ENCODE measurements at regions not wholly inside any gene's neighbourhood (a gene's known extent, or its start where the extent isn't known, plus 50 kb on each side); places are given as distances from the start of the nearest gene placed in this dataset.
"Not testable (repeated sequence)": the region's sequence is repeated elsewhere in the genome, so short reads cannot be mapped to it uniquely, and the experiment has no call there.

GRCh38 chr3:8312685-8313084 is 188.9 kb upstream of the LMCD1 start:
- DNase-seq (ENCODE audit: low read depth), result no peak
- no peak for TF ChIP-seq CTCF (IDR thresholded peaks at IDR 0.05; ENCODE audit: control insufficient read depth, extremely low read depth, insufficient read depth)
- no peak overlapping the region for H3K4me3 ChIP-seq (ENCODE audit: low read depth, low read length)

GRCh38 chr3:8313560-8314267 is 187.9 kb upstream of the LMCD1 start:
- no peak overlapping the region for H3K4me3 ChIP-seq (ENCODE audit: low read depth, low read length)
- no peak for TF ChIP-seq CTCF (IDR thresholded peaks at IDR 0.05; ENCODE audit: control insufficient read depth, extremely low read depth, insufficient read depth)
- DNase-seq (ENCODE audit: low read depth), result no peak

DNA sequence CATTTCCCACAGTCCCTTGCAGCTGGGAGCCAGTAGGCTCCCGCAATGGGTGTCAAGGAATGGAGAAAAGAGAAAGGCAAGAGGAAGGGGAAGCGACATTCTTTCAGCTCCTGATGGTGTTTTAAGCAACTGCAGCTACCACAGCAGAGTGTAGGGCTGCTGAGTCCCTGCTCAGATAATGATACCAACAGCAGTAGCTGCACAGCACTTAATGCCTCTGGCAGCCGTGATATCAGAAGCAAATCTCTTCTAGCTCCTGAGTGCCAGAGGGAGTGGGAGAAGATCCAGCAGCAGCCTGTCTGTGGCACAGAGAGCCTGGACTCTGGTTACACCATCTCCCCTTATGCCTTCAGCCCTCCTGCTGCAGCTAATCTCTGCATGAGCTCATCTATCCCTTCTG is 186.1 kb upstream of the LMCD1 start:
- DNase-seq (ENCODE audit: low read depth); H3K4me3 ChIP-seq (ENCODE audit: low read depth, low read length): not testable (repeated sequence)

GRCh38 chr3:8317661-8318649 is 183.7 kb upstream of the LMCD1 start:
- TF ChIP-seq CTCF (IDR thresholded peaks at IDR 0.05; ENCODE audit: control insufficient read depth, extremely low read depth, insufficient read depth), result no peak
- H3K4me3 ChIP-seq (ENCODE audit: low read depth, low read length), result no peak overlapping the region
- no peak for DNase-seq (ENCODE audit: low read depth)

DNA sequence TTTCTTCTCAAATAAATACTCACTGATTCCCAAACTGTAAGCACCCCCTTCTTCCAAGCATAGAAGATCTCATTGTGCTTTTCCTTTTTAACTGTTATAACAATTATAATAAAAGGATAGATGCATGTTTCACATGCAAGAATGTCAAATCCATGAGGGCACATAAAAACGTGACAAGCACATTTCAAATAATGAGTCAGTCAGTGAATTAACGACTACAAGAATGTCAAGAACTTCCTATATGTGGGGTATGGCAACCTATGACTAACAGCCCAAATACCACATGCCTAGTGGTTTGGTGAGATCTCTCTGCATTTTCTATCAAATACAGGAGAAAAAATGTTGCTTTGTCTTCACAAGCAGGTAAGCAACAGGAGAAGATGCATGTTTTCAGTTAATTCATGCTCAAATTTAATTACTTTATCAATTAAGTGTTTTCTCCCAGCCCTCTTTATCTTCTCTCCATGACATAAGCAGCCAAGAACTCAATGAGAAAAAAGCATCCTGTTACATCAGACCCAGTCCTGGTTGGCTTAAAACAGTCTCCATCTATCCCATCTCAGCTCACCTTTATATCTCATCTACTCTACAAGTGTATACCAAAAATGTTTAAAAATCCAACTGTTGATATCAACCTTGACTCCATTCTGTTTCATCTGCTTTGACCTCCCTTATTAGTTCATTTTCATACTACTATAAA is 181.5 kb upstream of the LMCD1 start:
- no peak for TF ChIP-seq CTCF (IDR thresholded peaks at IDR 0.05; ENCODE audit: control insufficient read depth, extremely low read depth, insufficient read depth)
- no peak overlapping the region for H3K4me3 ChIP-seq (ENCODE audit: low read depth, low read length)
- DNase-seq (ENCODE audit: low read depth), result no peak

DNA sequence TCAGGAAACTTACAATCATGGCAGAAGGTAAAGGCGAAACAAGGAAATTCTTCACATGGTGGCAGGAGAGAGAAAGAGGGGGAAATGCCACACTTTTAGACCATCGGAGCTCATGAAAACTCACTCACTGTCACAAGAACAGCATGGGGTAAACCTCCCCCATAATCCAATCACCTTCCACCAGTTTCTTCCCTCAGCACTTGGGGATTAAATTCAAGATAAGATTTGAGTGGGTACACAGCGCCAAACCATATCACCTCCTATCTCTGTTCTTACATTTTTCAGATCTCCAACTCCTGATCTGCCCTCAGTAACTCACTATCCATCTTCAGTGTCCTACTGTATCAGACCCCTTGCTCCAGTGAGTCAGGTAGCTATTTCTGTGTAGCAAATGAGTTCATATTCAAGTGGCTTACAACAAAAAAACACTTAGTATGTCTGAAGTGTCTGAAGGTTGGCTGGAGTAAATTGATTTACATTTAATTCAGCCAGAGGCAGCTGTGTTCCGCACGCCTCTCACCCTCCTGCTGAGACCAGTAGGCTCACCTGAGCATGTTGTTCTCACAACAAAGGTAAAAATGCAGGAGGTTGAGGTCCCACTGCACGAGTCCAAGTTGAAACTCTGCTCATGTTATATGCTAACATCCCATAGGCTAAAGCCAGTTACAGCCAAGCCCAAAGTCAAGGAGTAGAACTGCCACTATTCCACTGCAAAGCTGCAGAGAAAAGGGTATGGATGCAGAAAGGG is 180.7 kb upstream of the LMCD1 start:
- no peak overlapping the region for H3K4me3 ChIP-seq (ENCODE audit: low read depth, low read length)
- no peak for TF ChIP-seq CTCF (IDR thresholded peaks at IDR 0.05; ENCODE audit: control insufficient read depth, extremely low read depth, insufficient read depth)
- DNase-seq (ENCODE audit: low read depth), result no peak

Measured in LNCaP clone FGC (cell line).